ENCODE measurements at regions not wholly inside any gene's neighbourhood (a gene's known extent, or its start where the extent isn't known, plus 50 kb on each side); places are given as distances from the start of the nearest gene placed in this dataset.

GRCh38 chr12:59839514-59839913 lies 243.7 kb downstream of the SLC16A7 start:
- in situ Hi-C loops (cut with MboI): no loop called here
- Histone ChIP-seq H3F3A (ENCODE audit: insufficient read depth) (no peaks in the 10 kb centered on the region; the same call in 1 of the 2 replicates), H4K20me1 (ENCODE audit: insufficient read depth) (no peaks in the 10 kb centered on the region), H3K36me3 (ENCODE audit: low read depth) (no peaks in the 10 kb centered on the region), H3K27me3 (replicated peaks; ENCODE audit: insufficient read depth) (no peaks in the 10 kb centered on the region), H3K27ac (no peak overlapping the region), H3K9ac (no peak overlapping the region), H3K4me2 (ENCODE audit: unreplicated experiment) (no peak overlapping the region), H3K4me1 (ENCODE audit: insufficient read depth) (no peaks in the 10 kb centered on the region), H3K9me2 (ENCODE audit: insufficient read depth) (no peaks in the 10 kb centered on the region), H3K4me3 (no peak overlapping the region), H3K79me2 (ENCODE audit: insufficient read depth) (no peaks in the 10 kb centered on the region), H3K9me3 (ENCODE audit: low read depth) (no peaks in the 10 kb centered on the region), H2AFZ (no peak overlapping the region)
- 90 to 96% methylated on average over 1 of the region's 1 CpG for WGBS, 2 experiments (ENCODE audit: low coverage in 1 of 2, low lambda C conversion rate in 2 of 2, missing lambda C conversion rate in 2 of 2)
- TF ChIP-seq EZH2 (IDR thresholded peaks at IDR 0.05; ENCODE audit: insufficient read depth, poor library complexity, severe bottlenecking) (no peak), EZH2phosphoT487 (IDR thresholded peaks at IDR 0.05; ENCODE audit: insufficient read depth, low read depth) (no peak)
- DNase-seq: peak; percentile 14

GRCh38 chr12:59843260-59843843 lies 247.5 kb downstream of the SLC16A7 start:
- no peak for DNase-seq
- H3K36me3 ChIP-seq (ENCODE audit: low read depth): no peaks in the 10 kb centered on the region
- no peak overlapping the region for H3K4me3 ChIP-seq
- no peaks in the 10 kb centered on the region for H3K4me1 ChIP-seq (ENCODE audit: insufficient read depth)
- H3K9me2 ChIP-seq (ENCODE audit: insufficient read depth): no peaks in the 10 kb centered on the region
- H3K4me2 ChIP-seq (ENCODE audit: unreplicated experiment): no peak overlapping the region
- WGBS, 2 experiments (ENCODE audit: low coverage in 1 of 2, low lambda C conversion rate in 2 of 2, missing lambda C conversion rate in 2 of 2): 82 to 87% methylated on average over 3 of the region's 3 CpGs
- no peak for TF ChIP-seq EZH2 (IDR thresholded peaks at IDR 0.05; ENCODE audit: insufficient read depth, poor library complexity, severe bottlenecking)
- no peak for TF ChIP-seq EZH2phosphoT487 (IDR thresholded peaks at IDR 0.05; ENCODE audit: insufficient read depth, low read depth)
- H3K79me2 ChIP-seq (ENCODE audit: insufficient read depth): no peaks in the 10 kb centered on the region
- no peak overlapping the region for H3K9ac ChIP-seq
- H3K27ac ChIP-seq: no peak overlapping the region
- no peaks in the 10 kb centered on the region for H3K9me3 ChIP-seq (ENCODE audit: low read depth)
- H2AFZ ChIP-seq: no peak overlapping the region
- no peaks in the 10 kb centered on the region; the same call in 1 of the 2 replicates for H3F3A ChIP-seq (ENCODE audit: insufficient read depth)
- H3K27me3 ChIP-seq (replicated peaks; ENCODE audit: insufficient read depth): no peaks in the 10 kb centered on the region
- H4K20me1 ChIP-seq (ENCODE audit: insufficient read depth): no peaks in the 10 kb centered on the region
- in situ Hi-C loops (cut with MboI): no loop called here

GRCh38 chr12:59844750-59845149 lies 248.9 kb downstream of the SLC16A7 start:
- Histone ChIP-seq H3K36me3 (ENCODE audit: low read depth) (no peaks in the 10 kb centered on the region), H2AFZ (no peak overlapping the region), H3K27me3 (replicated peaks; ENCODE audit: insufficient read depth) (no peaks in the 10 kb centered on the region), H3K27ac (no peak overlapping the region), H3K4me3 (no peak overlapping the region), H3F3A (ENCODE audit: insufficient read depth) (no peaks in the 10 kb centered on the region; the same call in 1 of the 2 replicates), H3K79me2 (ENCODE audit: insufficient read depth) (no peaks in the 10 kb centered on the region), H3K9me3 (ENCODE audit: low read depth) (no peaks in the 10 kb centered on the region), H3K9ac (no peak overlapping the region), H3K4me2 (ENCODE audit: unreplicated experiment) (no peak overlapping the region), H3K4me1 (ENCODE audit: insufficient read depth) (no peaks in the 10 kb centered on the region), H3K9me2 (ENCODE audit: insufficient read depth) (no peaks in the 10 kb centered on the region), H4K20me1 (ENCODE audit: insufficient read depth) (no peaks in the 10 kb centered on the region)
- no peak for DNase-seq
- no peak for TF ChIP-seq EZH2 (IDR thresholded peaks at IDR 0.05; ENCODE audit: insufficient read depth, poor library complexity, severe bottlenecking)
- TF ChIP-seq EZH2phosphoT487 (IDR thresholded peaks at IDR 0.05; ENCODE audit: insufficient read depth, low read depth): no peak
- in situ Hi-C loops (cut with MboI): no loop called here

GRCh38 chr12:59845293-59845692 lies 249.5 kb downstream of the SLC16A7 start:
- DNase-seq: no peak
- in situ Hi-C loops (cut with MboI): no loop called here
- Histone ChIP-seq H3K9me3 (ENCODE audit: low read depth) (no peaks in the 10 kb centered on the region), H4K20me1 (ENCODE audit: insufficient read depth) (no peaks in the 10 kb centered on the region), H3K9me2 (ENCODE audit: insufficient read depth) (no peaks in the 10 kb centered on the region), H3K4me2 (ENCODE audit: unreplicated experiment) (no peak overlapping the region), H3F3A (ENCODE audit: insufficient read depth) (no peaks in the 10 kb centered on the region), H3K4me3 (no peak overlapping the region), H3K79me2 (ENCODE audit: insufficient read depth) (no peaks in the 10 kb centered on the region), H3K36me3 (ENCODE audit: low read depth) (no peaks in the 10 kb centered on the region), H3K27me3 (replicated peaks; ENCODE audit: insufficient read depth) (no peaks in the 10 kb centered on the region), H2AFZ (no peak overlapping the region), H3K9ac (no peak overlapping the region), H3K4me1 (ENCODE audit: insufficient read depth) (no peaks in the 10 kb centered on the region), H3K27ac (no peak overlapping the region)
- TF ChIP-seq EZH2 (IDR thresholded peaks at IDR 0.05; ENCODE audit: insufficient read depth, poor library complexity, severe bottlenecking): no peak
- WGBS, 2 experiments (ENCODE audit: low coverage in 1 of 2, low lambda C conversion rate in 2 of 2, missing lambda C conversion rate in 2 of 2): 85 to 89% methylated on average over 1 of the region's 1 CpG

GRCh38 chr12:59847127-59847526 lies 251.3 kb downstream of the SLC16A7 start:
- Histone ChIP-seq H3K36me3 (ENCODE audit: low read depth) (no peaks in the 10 kb centered on the region), H3K9me3 (ENCODE audit: low read depth) (no peaks in the 10 kb centered on the region), H3K27ac (no peak overlapping the region), H2AFZ (no peak overlapping the region), H3K79me2 (ENCODE audit: insufficient read depth) (no peaks in the 10 kb centered on the region), H3F3A (ENCODE audit: insufficient read depth) (no peaks in the 10 kb centered on the region), H3K27me3 (replicated peaks; ENCODE audit: insufficient read depth) (no peaks in the 10 kb centered on the region), H3K9me2 (ENCODE audit: insufficient read depth) (no peaks in the 10 kb centered on the region), H3K4me1 (ENCODE audit: insufficient read depth) (no peaks in the 10 kb centered on the region), H3K4me2 (ENCODE audit: unreplicated experiment) (no peak overlapping the region), H4K20me1 (ENCODE audit: insufficient read depth) (no peaks in the 10 kb centered on the region), H3K4me3 (no peak overlapping the region), H3K9ac (no peak overlapping the region)
- TF ChIP-seq EZH2phosphoT487 (IDR thresholded peaks at IDR 0.05; ENCODE audit: insufficient read depth, low read depth) (no peak), EZH2 (IDR thresholded peaks at IDR 0.05; ENCODE audit: insufficient read depth, poor library complexity, severe bottlenecking) (no peak)
- in situ Hi-C loops (cut with MboI): no loop called here
- DNase-seq: no peak
